Mesendoderm (in vitro differentiated cells): ENCODE measurements at regions not wholly inside any gene's neighbourhood (a gene's known extent, or its start where the extent isn't known, plus 50 kb on each side); places are given as distances from the start of the nearest gene placed in this dataset.

Experiments
- DNase-seq: peaks from one replicate; pipeline ENCODE4 v3.0.0; 2013
- H2AK5ac ChIP-seq: 2 replicates; pipeline ENCODE4 v1.6.1; 2013; ENCODE audit warnings: low read length, inconsistent platforms
- H2BK120ac ChIP-seq: 2 replicates; pipeline ENCODE4 v1.6.1; 2013; ENCODE audit warnings: low read depth, mild to moderate bottlenecking, low read length, moderate library complexity, mixed read lengths
- H2BK15ac ChIP-seq: replicated peaks from 2 replicates; pipeline ENCODE4 v1.6.1; 2013; ENCODE audit warnings: low read depth, mild to moderate bottlenecking, moderate library complexity
- H2BK5ac ChIP-seq: 2 replicates; pipeline ENCODE4 v1.6.1; 2013; ENCODE audit warnings: low read length, inconsistent platforms
- H3K18ac ChIP-seq: 2 replicates; pipeline ENCODE4 v1.6.1; 2013; ENCODE audit warnings: mild to moderate bottlenecking, low read length, mixed read lengths
- H3K23ac ChIP-seq: one replicate; pipeline ENCODE4 v1.6.1; 2013; ENCODE audit warnings: low read length
- H3K27ac ChIP-seq: 2 replicates; pipeline ENCODE4 v1.5.1; 2013; ENCODE audit warnings: low read depth, mild to moderate bottlenecking, inconsistent platforms, low read length, moderate library complexity
- H3K27me3 ChIP-seq: 2 replicates; pipeline ENCODE4 v1.6.1; 2013; ENCODE audit warnings: low read length, control low read depth, mild to moderate bottlenecking, inconsistent platforms; ENCODE audit not compliant: insufficient read depth, poor library complexity
- H3K36me3 ChIP-seq: 2 replicates; pipeline ENCODE4 v1.6.1; 2013; ENCODE audit warnings: low read length, inconsistent platforms; ENCODE audit not compliant: control insufficient read depth, insufficient read depth
- H3K4ac ChIP-seq: one replicate; pipeline ENCODE4 v1.6.1; 2013; ENCODE audit warnings: low read depth, mild to moderate bottlenecking, low read length, moderate library complexity
- H3K4me1 ChIP-seq: 2 replicates; pipeline ENCODE4 v1.6.1; 2013; ENCODE audit warnings: low read depth, low read length, inconsistent platforms; ENCODE audit not compliant: control insufficient read depth
- H3K4me2 ChIP-seq: 2 replicates; pipeline ENCODE4 v1.6.1; 2013; ENCODE audit warnings: low read length
- H3K4me3 ChIP-seq: 2 replicates; pipeline ENCODE4 v1.5.1; 2013; ENCODE audit warnings: mild to moderate bottlenecking, low read length
- H3K56ac ChIP-seq: one replicate; pipeline ENCODE4 v1.6.1; 2013; ENCODE audit warnings: low read length
- H3K79me1 ChIP-seq: 2 replicates; pipeline ENCODE4 v1.6.1; 2013; ENCODE audit warnings: low read length, inconsistent platforms
- H3K79me2 ChIP-seq: 2 replicates; pipeline ENCODE4 v1.6.1; 2013; ENCODE audit warnings: mild to moderate bottlenecking, low read length; ENCODE audit not compliant: control insufficient read depth, insufficient read depth
- H3K9ac ChIP-seq: 2 replicates; pipeline ENCODE4 v1.6.1; 2013; ENCODE audit warnings: low read length, inconsistent platforms
- H4K5ac ChIP-seq: one replicate; pipeline ENCODE4 v1.6.1; 2013; ENCODE audit warnings: low read length
- H4K8ac ChIP-seq: one replicate; pipeline ENCODE4 v1.6.1; 2013; ENCODE audit warnings: low read depth, mild to moderate bottlenecking, control low read depth, low read length, moderate library complexity
- WGBS: extraction: QIAGEN DNeasy Blood & Tissue Kit; methylation state at CpG from one replicate; pipeline ENCODE4 v1.1.7; 2013; ENCODE audit warnings: low lambda C conversion rate, missing lambda C conversion rate; ENCODE audit not compliant: insufficient coverage; ENCODE audit errors: extremely low coverage; 5-methylcytosine and 5-hydroxymethylcytosine counted together

GRCh38 chr4:62415256-62415655, 1215.1 kb downstream of the ADGRL3 start:
- Histone ChIP-seq H4K8ac (no peak overlapping the region), H2BK5ac (no peak overlapping the region), H3K79me2 (no peaks in the 10 kb centered on the region), H3K79me1 (no peaks in the 10 kb centered on the region), H2BK120ac (no peak overlapping the region), H3K27me3 (no peaks in the 10 kb centered on the region), H2BK15ac (no peak overlapping the region), H3K23ac (no peak overlapping the region), H3K4me3 (no peak overlapping the region), H3K27ac (no peak overlapping the region), H3K18ac (no peak overlapping the region), H3K4me2 (no peak overlapping the region), H4K5ac (no peak overlapping the region), H3K36me3 (no peaks in the 10 kb centered on the region), H3K9ac (no peak overlapping the region), H3K4ac (no peak overlapping the region), H2AK5ac (no peak overlapping the region), H3K56ac (no peak overlapping the region), H3K4me1 (no peaks in the 10 kb centered on the region)
- DNase-seq: no peak
- no CpG with 5 or more reads among the region's 1 CpG for WGBS

GRCh38 chr4:62414563-62414962, 1214.4 kb downstream of the ADGRL3 start:
- Histone ChIP-seq H3K4me1 (no peaks in the 10 kb centered on the region), H3K23ac (no peak overlapping the region), H3K27me3 (no peaks in the 10 kb centered on the region), H3K27ac (no peak overlapping the region), H2BK120ac (no peak overlapping the region), H4K8ac (no peak overlapping the region), H3K36me3 (no peaks in the 10 kb centered on the region), H3K4ac (no peak overlapping the region), H3K79me1 (no peaks in the 10 kb centered on the region), H2AK5ac (no peak overlapping the region), H3K4me3 (no peak overlapping the region), H3K79me2 (no peaks in the 10 kb centered on the region), H3K18ac (no peak overlapping the region), H3K4me2 (no peak overlapping the region), H2BK15ac (no peak overlapping the region), H3K56ac (no peak overlapping the region), H2BK5ac (no peak overlapping the region), H4K5ac (no peak overlapping the region), H3K9ac (no peak overlapping the region)
- DNase-seq: no peak

GRCh38 chr4:62410371-62411003, 1210.4 kb downstream of the ADGRL3 start:
- Histone ChIP-seq H4K8ac (no peak overlapping the region), H3K79me2 (no peaks in the 10 kb centered on the region), H3K36me3 (no peaks in the 10 kb centered on the region), H3K4me2 (no peak overlapping the region), H4K5ac (no peak overlapping the region), H3K23ac (no peak overlapping the region), H2BK120ac (no peak overlapping the region), H3K4me1 (no peaks in the 10 kb centered on the region), H3K4ac (no peak overlapping the region), H3K18ac (no peak overlapping the region), H3K4me3 (no peak overlapping the region), H2AK5ac (no peak overlapping the region), H3K79me1 (no peaks in the 10 kb centered on the region), H2BK15ac (no peak overlapping the region), H2BK5ac (no peak overlapping the region), H3K56ac (no peak overlapping the region), H3K9ac (no peak overlapping the region), H3K27me3 (no peaks in the 10 kb centered on the region), H3K27ac (no peak overlapping the region)
- WGBS: no CpG with 5 or more reads among the region's 3 CpGs
- no peak for DNase-seq

- Histone ChIP-seq H3K23ac (no peak overlapping the region), H4K5ac (no peak overlapping the region), H2BK5ac (no peak overlapping the region), H3K27me3 (no peaks in the 10 kb centered on the region), H3K79me1 (no peaks in the 10 kb centered on the region), H2BK120ac (no peak overlapping the region), H3K36me3 (no peaks in the 10 kb centered on the region), H3K4me3 (no peak overlapping the region), H3K4ac (no peak overlapping the region), H2BK15ac (no peak overlapping the region), H3K79me2 (no peaks in the 10 kb centered on the region), H3K56ac (no peak overlapping the region), H3K4me1 (no peaks in the 10 kb centered on the region), H2AK5ac (no peak overlapping the region), H3K9ac (no peak overlapping the region), H3K18ac (no peak overlapping the region), H3K27ac (no peak overlapping the region), H3K4me2 (no peak overlapping the region), H4K8ac (no peak overlapping the region)
- DNase-seq: no peak
These were observed 1208.3 kb downstream of the ADGRL3 start for GRCh38 chr4:62408454-62408853.

- no peak overlapping the region for H4K5ac ChIP-seq
- no peak overlapping the region for H3K4me2 ChIP-seq
- WGBS: no CpG with 5 or more reads among the region's 1 CpG
These were observed 1207.4 kb downstream of the ADGRL3 start for GRCh38 chr4:62407534-62407933.

GRCh38 chr4:62402088-62402806, 1202.1 kb downstream of the ADGRL3 start:
- Histone ChIP-seq H3K18ac (no peak overlapping the region), H3K27me3 (no peaks in the 10 kb centered on the region), H3K4me2 (no peak overlapping the region), H3K4me3 (no peak overlapping the region), H3K23ac (no peak overlapping the region), H2BK15ac (no peak overlapping the region), H4K5ac (no peak overlapping the region), H2BK120ac (no peak overlapping the region), H2AK5ac (no peak overlapping the region), H3K9ac (no peak overlapping the region), H3K27ac (no peak overlapping the region), H3K4me1 (no peaks in the 10 kb centered on the region), H2BK5ac (no peak overlapping the region), H3K79me1 (no peaks in the 10 kb centered on the region), H4K8ac (no peak overlapping the region), H3K56ac (no peak overlapping the region), H3K36me3 (no peaks in the 10 kb centered on the region), H3K4ac (no peak overlapping the region), H3K79me2 (no peaks in the 10 kb centered on the region)
- DNase-seq: no peak

More at GRCh38 chr4:62407534-62407933, 1207.4 kb downstream of the ADGRL3 start:
- no peak overlapping the region for H2AK5ac ChIP-seq
- H3K4me3 ChIP-seq: no peak overlapping the region
- H3K27me3 ChIP-seq: no peaks in the 10 kb centered on the region
- H3K4me1 ChIP-seq: no peaks in the 10 kb centered on the region
- H3K9ac ChIP-seq: no peak overlapping the region
- no peaks in the 10 kb centered on the region for H3K36me3 ChIP-seq
- no peak overlapping the region for H3K27ac ChIP-seq
- H3K23ac ChIP-seq: no peak overlapping the region
- no peak overlapping the region for H4K8ac ChIP-seq
- no peak for DNase-seq
- H3K56ac ChIP-seq: no peak overlapping the region
- no peak overlapping the region for H3K4ac ChIP-seq
- H2BK5ac ChIP-seq: no peak overlapping the region
- no peak overlapping the region for H2BK15ac ChIP-seq
- H3K79me1 ChIP-seq: no peaks in the 10 kb centered on the region
- H3K79me2 ChIP-seq: no peaks in the 10 kb centered on the region
- H3K18ac ChIP-seq: no peak overlapping the region
- no peak overlapping the region for H2BK120ac ChIP-seq
